DOHH2 (cell line): ENCODE measurements at regions not wholly inside any gene's neighbourhood (a gene's known extent, or its start where the extent isn't known, plus 50 kb on each side); places are given as distances from the start of the nearest gene placed in this dataset.

ENCODE experiments used
- H3F3A ChIP-seq: fragments of 200-600 bp; sonication (generic), shearing (Covaris generic); 2 replicates; pipeline ENCODE4 v1.6.0; 2016; ENCODE audit warnings: antibody characterized with exemption, mild to moderate bottlenecking; ENCODE audit not compliant: control insufficient read depth, insufficient read depth
- H3K27ac ChIP-seq: fragments of 200-600 bp; sonication (generic); 2 replicates; pipeline ENCODE4 v1.5.1; 2014; ENCODE audit warnings: low read depth, mild to moderate bottlenecking, low read length, moderate library complexity
- H3K27me3 ChIP-seq: fragments of 200-600 bp; sonication (generic); 2 replicates; pipeline ENCODE4 v1.6.1; 2014; ENCODE audit warnings: mild to moderate bottlenecking, low read length, mixed read lengths; ENCODE audit not compliant: control insufficient read depth
- H3K36me3 ChIP-seq: fragments of 200-600 bp; sonication (generic); 2 replicates; pipeline ENCODE4 v1.6.1; 2014; ENCODE audit warnings: mild to moderate bottlenecking, low read length, moderate library complexity, mixed read lengths; ENCODE audit not compliant: control insufficient read depth
- H3K4me1 ChIP-seq: fragments of 200-600 bp; sonication (generic); 2 replicates; pipeline ENCODE4 v1.6.1; 2014; ENCODE audit warnings: mild to moderate bottlenecking, low read length, mixed read lengths; ENCODE audit not compliant: control insufficient read depth
- H3K4me2 ChIP-seq: fragments of 200-600 bp; sonication (generic); 2 replicates; pipeline ENCODE4 v1.6.0; 2014; ENCODE audit warnings: mild to moderate bottlenecking, low read length, moderate library complexity
- H3K4me3 ChIP-seq: fragments of 200-600 bp; sonication (generic); 2 replicates; pipeline ENCODE4 v1.5.1; 2014; ENCODE audit warnings: mild to moderate bottlenecking, low read length, mixed read lengths
- H3K79me2 ChIP-seq: fragments of 200-600 bp; sonication (generic); 2 replicates; pipeline ENCODE4 v1.6.1; 2014; ENCODE audit warnings: mild to moderate bottlenecking, low read length, mixed read lengths; ENCODE audit not compliant: control insufficient read depth
- H3K9me2 ChIP-seq: fragments of 200-600 bp; sonication (generic); replicated peaks from 2 replicates; pipeline ENCODE4 v1.6.1; 2014; ENCODE audit warnings: mild to moderate bottlenecking, low read length, mixed read lengths; ENCODE audit not compliant: control insufficient read depth
- H3K9me3 ChIP-seq: fragments of 200-600 bp; sonication (generic); 2 replicates; pipeline ENCODE4 v1.6.1; 2014; ENCODE audit warnings: antibody characterized with exemption, low read length, mixed read lengths; ENCODE audit not compliant: control insufficient read depth, insufficient read depth
- H4K20me1 ChIP-seq: fragments of 200-600 bp; sonication (generic); 2 replicates; pipeline ENCODE4 v1.6.0; 2014; ENCODE audit warnings: low read depth, mild to moderate bottlenecking, antibody characterized with exemption, low read length, moderate library complexity; ENCODE audit not compliant: control insufficient read depth, insufficient read depth
- CTCF ChIP-seq: fragments of 200-600 bp; sonication (generic); IDR thresholded peaks from one replicate; pipeline ENCODE4 v1.5.1; 2014; ENCODE audit warnings: antibody characterized with exemption, mild to moderate bottlenecking, low read depth, low read length; ENCODE audit not compliant: poor library complexity, severe bottlenecking
- EZH2phosphoT487 ChIP-seq: fragments of 200-600 bp; sonication (generic); IDR thresholded peaks from 2 replicates; pipeline ENCODE4 v1.6.1; 2017; ENCODE audit warnings: borderline replicate concordance, mild to moderate bottlenecking, antibody characterized with exemption, low read length, moderate library complexity, mixed read lengths

GRCh38 chr12:107518868-107519267, 166.7 kb upstream of the PWP1 start:
- no peaks in the 10 kb centered on the region for H3K36me3 ChIP-seq
- no peaks in the 10 kb centered on the region for H3K9me3 ChIP-seq
- H3K4me3 ChIP-seq, result no peak overlapping the region
- no peaks in the 10 kb centered on the region for H3K9me2 ChIP-seq
- H3K79me2 ChIP-seq, result no peaks in the 10 kb centered on the region
- no peaks in the 10 kb centered on the region for H3F3A ChIP-seq
- H3K4me2 ChIP-seq, result no peak overlapping the region
- TF ChIP-seq EZH2phosphoT487 (no peak), CTCF (no peak)
- peaks cover 8% of the 10 kb centered on the region; the same call in 1 of the 2 replicates for H3K27me3 ChIP-seq
- no peak overlapping the region for H3K27ac ChIP-seq
- H3K4me1 ChIP-seq, result no peaks in the 10 kb centered on the region
- H4K20me1 ChIP-seq, result no peaks in the 10 kb centered on the region

GRCh38 chr12:107519906-107520859, 165.4 kb upstream of the PWP1 start:
- H3K4me3 ChIP-seq, result no peak overlapping the region
- H3F3A ChIP-seq, result no peaks in the 10 kb centered on the region
- no peak for TF ChIP-seq EZH2phosphoT487
- no peaks in the 10 kb centered on the region for H3K79me2 ChIP-seq
- H3K4me2 ChIP-seq, result no peak overlapping the region
- H3K27ac ChIP-seq, result no peak overlapping the region
- H3K9me2 ChIP-seq, result no peaks in the 10 kb centered on the region
- H3K27me3 ChIP-seq, result peaks cover 8% of the 10 kb centered on the region; the same call in 1 of the 2 replicates
- no peaks in the 10 kb centered on the region for H3K4me1 ChIP-seq
- H3K36me3 ChIP-seq, result no peaks in the 10 kb centered on the region
- no peaks in the 10 kb centered on the region for H4K20me1 ChIP-seq
- no peaks in the 10 kb centered on the region for H3K9me3 ChIP-seq

GRCh38 chr12:107521826-107522355, 163.7 kb upstream of the PWP1 start:
- no peaks in the 10 kb centered on the region for H3K9me2 ChIP-seq
- H3K4me3 ChIP-seq, result no peak overlapping the region
- H3K79me2 ChIP-seq, result no peaks in the 10 kb centered on the region
- no peaks in the 10 kb centered on the region for H4K20me1 ChIP-seq
- H3K4me2 ChIP-seq, result no peak overlapping the region
- no peaks in the 10 kb centered on the region for H3F3A ChIP-seq
- H3K9me3 ChIP-seq, result no peaks in the 10 kb centered on the region
- TF ChIP-seq CTCF, result no peak
- TF ChIP-seq EZH2phosphoT487, result no peak
- no peaks in the 10 kb centered on the region for H3K4me1 ChIP-seq
- peaks cover 8% of the 10 kb centered on the region; the same call in 1 of the 2 replicates for H3K27me3 ChIP-seq
- no peak overlapping the region for H3K27ac ChIP-seq
- no peaks in the 10 kb centered on the region for H3K36me3 ChIP-seq
